T-helper 17 cell (primary cell): ENCODE measurements at regions not wholly inside any gene's neighbourhood (a gene's known extent, or its start where the extent isn't known, plus 50 kb on each side); places are given as distances from the start of the nearest gene placed in this dataset.

Source experiments
- ATAC-seq: fragments of 150-1000 bp; cut with Tn5 transposase; 2 replicates; pipeline ENCODE4 v1.10.0; 2021; ENCODE audit warnings: mild to moderate bottlenecking, moderate library complexity
- DNase-seq, 3 donors: peaks; one replicate each; pipeline versions ENCODE4 v3.0.0 to v3.0.0-alpha.2; 2020 to 2021
- H3K9me3 ChIP-seq: one replicate; pipeline ENCODE4 v1.7.0; 2013; ENCODE audit warnings: low read length, mild to moderate bottlenecking; ENCODE audit not compliant: control insufficient read depth, poor library complexity, severe bottlenecking
- H3K27ac Mint-ChIP-seq: one replicate; pipeline ENCODE4 v1.8.0; 2022; ENCODE audit warnings: mild to moderate bottlenecking, moderate library complexity, mixed read lengths
- H3K27me3 Mint-ChIP-seq: one replicate; pipeline ENCODE4 v1.8.0; 2022; ENCODE audit warnings: mixed read lengths
- H3K36me3 Mint-ChIP-seq: one replicate; pipeline ENCODE4 v1.8.0; 2022; ENCODE audit warnings: low read depth, mixed read lengths
- H3K4me1 Mint-ChIP-seq: one replicate; pipeline ENCODE4 v1.8.0; 2022; ENCODE audit warnings: mild to moderate bottlenecking, mixed read lengths
- H3K4me3 Mint-ChIP-seq: one replicate; pipeline ENCODE4 v1.8.0; 2022; ENCODE audit warnings: mild to moderate bottlenecking, moderate library complexity, mixed read lengths

- Mint-ChIP-seq H3K36me3 (no peaks in the 10 kb centered on the region), H3K4me3 (no peak overlapping the region), H3K27ac (no peak overlapping the region), H3K4me1 (no peaks in the 10 kb centered on the region), H3K27me3 (no peaks in the 10 kb centered on the region)
- ATAC-seq (no peak), DNase-seq (no peak)
- peaks cover 3% of the 10 kb centered on the region for H3K9me3 ChIP-seq
These were observed 277.4 kb downstream of the TLE1 start for GRCh38 chr9:81411961-81412360.

- Mint-ChIP-seq H3K4me1 (no peaks in the 10 kb centered on the region), H3K4me3 (no peak overlapping the region), H3K36me3 (no peaks in the 10 kb centered on the region), H3K27me3 (no peaks in the 10 kb centered on the region), H3K27ac (no peak overlapping the region)
- peaks cover 3% of the 10 kb centered on the region for H3K9me3 ChIP-seq
- DNase-seq: no peak
- no peak for ATAC-seq
These were observed 279.1 kb downstream of the TLE1 start for GRCh38 chr9:81410201-81410600.

- Mint-ChIP-seq H3K27ac (no peak overlapping the region), H3K36me3 (no peaks in the 10 kb centered on the region), H3K4me3 (no peak overlapping the region), H3K4me1 (no peaks in the 10 kb centered on the region), H3K27me3 (no peaks in the 10 kb centered on the region)
- H3K9me3 ChIP-seq: peaks cover 3% of the 10 kb centered on the region
- ATAC-seq: no peak
- no peak for DNase-seq
These were observed 280.4 kb downstream of the TLE1 start for GRCh38 chr9:81408951-81409350.

GRCh38 chr9:81404931-81405598 lies 284.3 kb downstream of the TLE1 start:
- Mint-ChIP-seq H3K36me3 (no peaks in the 10 kb centered on the region), H3K4me3 (no peak overlapping the region), H3K27ac (no peak overlapping the region), H3K4me1 (no peaks in the 10 kb centered on the region), H3K27me3 (no peaks in the 10 kb centered on the region)
- DNase-seq: no peak
- peaks cover 3% of the 10 kb centered on the region for H3K9me3 ChIP-seq
- no peak for ATAC-seq

GRCh38 chr9:81397481-81398381 lies 291.6 kb downstream of the TLE1 start:
- no peak for DNase-seq
- Mint-ChIP-seq H3K4me3 (no peak overlapping the region), H3K27me3 (no peaks in the 10 kb centered on the region), H3K36me3 (no peaks in the 10 kb centered on the region), H3K4me1 (no peaks in the 10 kb centered on the region), H3K27ac (no peak overlapping the region)
- H3K9me3 ChIP-seq: no peaks in the 10 kb centered on the region
- ATAC-seq: no peak

GRCh38 chr9:81396528-81396927 lies 292.8 kb downstream of the TLE1 start:
- no peak for ATAC-seq
- Mint-ChIP-seq H3K4me3 (no peak overlapping the region), H3K27ac (no peak overlapping the region), H3K27me3 (no peaks in the 10 kb centered on the region), H3K36me3 (no peaks in the 10 kb centered on the region), H3K4me1 (no peaks in the 10 kb centered on the region)
- no peaks in the 10 kb centered on the region for H3K9me3 ChIP-seq
- no peak for DNase-seq

GRCh38 chr9:81395676-81396054 lies 293.7 kb downstream of the TLE1 start:
- DNase-seq (no peak), ATAC-seq (no peak)
- H3K9me3 ChIP-seq: no peaks in the 10 kb centered on the region
- Mint-ChIP-seq H3K36me3 (no peaks in the 10 kb centered on the region), H3K27ac (no peak overlapping the region), H3K27me3 (no peaks in the 10 kb centered on the region), H3K4me1 (no peaks in the 10 kb centered on the region), H3K4me3 (no peak overlapping the region)

GRCh38 chr9:81394881-81395675 lies 294.3 kb downstream of the TLE1 start:
- Mint-ChIP-seq H3K27me3 (no peaks in the 10 kb centered on the region), H3K4me3 (no peak overlapping the region)
- ATAC-seq: no peak

GRCh38 chr9:81393985-81394811 lies 295.1 kb downstream of the TLE1 start:
- H3K27me3 Mint-ChIP-seq: no peaks in the 10 kb centered on the region
- no peak for DNase-seq

More at GRCh38 chr9:81394881-81395675, 294.3 kb downstream of the TLE1 start:
- no peaks in the 10 kb centered on the region for H3K4me1 Mint-ChIP-seq
- H3K36me3 Mint-ChIP-seq: no peaks in the 10 kb centered on the region
- no peak overlapping the region for H3K27ac Mint-ChIP-seq
- H3K9me3 ChIP-seq: no peaks in the 10 kb centered on the region
- no peak for DNase-seq

GRCh38 chr9:81391457-81391825 lies 297.9 kb downstream of the TLE1 start:
- no peak overlapping the region for H3K27ac Mint-ChIP-seq

More at GRCh38 chr9:81393985-81394811, 295.1 kb downstream of the TLE1 start:
- Mint-ChIP-seq H3K36me3 (no peaks in the 10 kb centered on the region), H3K4me3 (no peak overlapping the region), H3K27ac (no peak overlapping the region), H3K4me1 (no peaks in the 10 kb centered on the region)
- H3K9me3 ChIP-seq: no peaks in the 10 kb centered on the region
- ATAC-seq: no peak

GRCh38 chr9:81390792-81391456 lies 298.4 kb downstream of the TLE1 start:
- no peak overlapping the region for H3K4me3 Mint-ChIP-seq
- no peak for ATAC-seq
- H3K27me3 Mint-ChIP-seq: no peaks in the 10 kb centered on the region
- no peak for DNase-seq
- H3K27ac Mint-ChIP-seq: no peak overlapping the region
- H3K9me3 ChIP-seq: no peaks in the 10 kb centered on the region
- H3K36me3 Mint-ChIP-seq: no peaks in the 10 kb centered on the region
- no peaks in the 10 kb centered on the region for H3K4me1 Mint-ChIP-seq

More at GRCh38 chr9:81391457-81391825, 297.9 kb downstream of the TLE1 start:
- Mint-ChIP-seq H3K4me3 (no peak overlapping the region), H3K4me1 (no peaks in the 10 kb centered on the region), H3K36me3 (no peaks in the 10 kb centered on the region), H3K27me3 (no peaks in the 10 kb centered on the region)
- H3K9me3 ChIP-seq: no peaks in the 10 kb centered on the region
- ATAC-seq: no peak
- no peak for DNase-seq

GRCh38 chr9:81389569-81389993 lies 299.8 kb downstream of the TLE1 start:
- no peaks in the 10 kb centered on the region for H3K9me3 ChIP-seq
- DNase-seq (no peak), ATAC-seq (no peak)
- H3K4me3 Mint-ChIP-seq: no peak overlapping the region
- no peak overlapping the region for H3K27ac Mint-ChIP-seq
- no peaks in the 10 kb centered on the region for H3K36me3 Mint-ChIP-seq
- H3K27me3 Mint-ChIP-seq: no peaks in the 10 kb centered on the region
- no peaks in the 10 kb centered on the region for H3K4me1 Mint-ChIP-seq
